HL-60 (cell line): ENCODE measurements at regions not wholly inside any gene's neighbourhood (a gene's known extent, or its start where the extent isn't known, plus 50 kb on each side); places are given as distances from the start of the nearest gene placed in this dataset.

Source experiments
- CTCF ChIP-seq: IDR thresholded peaks from one replicate; pipeline ENCODE4 v1.5.1; 2011; ENCODE audit warnings: low read length, control low read depth, inconsistent platforms; ENCODE audit not compliant: insufficient read depth
- POLR2AphosphoS5 ChIP-seq: IDR thresholded peaks from 2 replicates; pipeline ENCODE4 v1.6.1; 2012; ENCODE audit warnings: low read depth

GRCh38 chr13:79919091-79919490 lies 421.8 kb downstream of the SPRY2 start:
- TF ChIP-seq CTCF (no peak), POLR2AphosphoS5 (no peak)
